Left ventricle myocardium inferior (tissue), 1 donor: ENCODE measurements at regions not wholly inside any gene's neighbourhood (a gene's known extent, or its start where the extent isn't known, plus 50 kb on each side); places are given as distances from the start of the nearest gene placed in this dataset.
"Not testable (repeated sequence)": the region's sequence is repeated elsewhere in the genome, so short reads cannot be mapped to it uniquely, and the experiment has no call there.

Experiments used
- DNase-seq: peaks from one replicate; pipeline ENCODE4 v3.0.0-alpha.2; 2020
- H3K27ac ChIP-seq: fragments of 200-600 bp; replicated peaks from 2 replicates; pipeline ENCODE4 v1.8.0; 2021
- H3K27me3 ChIP-seq: fragments of 200-600 bp; 2 replicates; pipeline ENCODE4 v1.8.0; 2021; ENCODE audit warnings: low read depth
- H3K36me3 ChIP-seq: fragments of 200-600 bp; 2 replicates; pipeline ENCODE4 v1.8.0; 2021
- H3K4me1 ChIP-seq: fragments of 200-600 bp; 2 replicates; pipeline ENCODE4 v1.8.0; 2021
- H3K4me3 ChIP-seq: fragments of 200-600 bp; 2 replicates; pipeline ENCODE4 v1.8.0; 2021; ENCODE audit warnings: mild to moderate bottlenecking, moderate library complexity
- H3K9me3 ChIP-seq: fragments of 200-600 bp; replicated peaks from 2 replicates; pipeline ENCODE4 v1.8.0; 2021
- intact Hi-C: fragments of 100-400 bp; cut with micrococcal nuclease; formaldehyde crosslinking; loops from one replicate; pipeline ENCODE4 v1.11.0; 2022
- TF ChIP-seq, protein P1 (sequence below): fragments of 200-600 bp; IDR thresholded peaks from 2 replicates; pipeline ENCODE4 v1.8.0; 2021; ENCODE audit warnings: antibody characterized with exemption, mild to moderate bottlenecking, borderline replicate concordance
- donor health status: DM: no; HTN: yes; CAD: no; lungs with severe emphysema.

DNA sequence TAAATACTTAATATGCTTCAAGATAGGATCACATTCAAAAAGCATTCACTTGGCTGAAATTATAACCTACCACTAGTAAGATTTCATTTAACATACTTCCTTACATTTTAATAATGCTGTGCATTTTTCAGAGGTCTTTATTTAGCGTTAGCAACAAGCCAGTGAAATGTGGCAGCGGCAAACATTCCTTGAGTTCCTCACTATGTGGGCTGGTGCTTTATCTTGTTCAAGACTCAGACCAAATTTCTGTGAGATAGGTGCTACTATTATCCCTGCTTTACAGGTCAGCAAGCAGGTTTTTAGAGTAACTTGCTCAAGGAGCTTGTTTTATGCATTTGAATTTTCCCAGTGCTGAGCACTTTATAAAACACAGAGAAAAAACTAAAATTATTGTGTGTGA lies 132.7 kb downstream of the PLPPR4 start:
- no peak overlapping the region for H3K4me3 ChIP-seq
- H3K27ac ChIP-seq: no peak overlapping the region
- DNase-seq: no peak
- no peaks in the 10 kb centered on the region for H3K27me3 ChIP-seq
- TF ChIP-seq, protein P1, sequence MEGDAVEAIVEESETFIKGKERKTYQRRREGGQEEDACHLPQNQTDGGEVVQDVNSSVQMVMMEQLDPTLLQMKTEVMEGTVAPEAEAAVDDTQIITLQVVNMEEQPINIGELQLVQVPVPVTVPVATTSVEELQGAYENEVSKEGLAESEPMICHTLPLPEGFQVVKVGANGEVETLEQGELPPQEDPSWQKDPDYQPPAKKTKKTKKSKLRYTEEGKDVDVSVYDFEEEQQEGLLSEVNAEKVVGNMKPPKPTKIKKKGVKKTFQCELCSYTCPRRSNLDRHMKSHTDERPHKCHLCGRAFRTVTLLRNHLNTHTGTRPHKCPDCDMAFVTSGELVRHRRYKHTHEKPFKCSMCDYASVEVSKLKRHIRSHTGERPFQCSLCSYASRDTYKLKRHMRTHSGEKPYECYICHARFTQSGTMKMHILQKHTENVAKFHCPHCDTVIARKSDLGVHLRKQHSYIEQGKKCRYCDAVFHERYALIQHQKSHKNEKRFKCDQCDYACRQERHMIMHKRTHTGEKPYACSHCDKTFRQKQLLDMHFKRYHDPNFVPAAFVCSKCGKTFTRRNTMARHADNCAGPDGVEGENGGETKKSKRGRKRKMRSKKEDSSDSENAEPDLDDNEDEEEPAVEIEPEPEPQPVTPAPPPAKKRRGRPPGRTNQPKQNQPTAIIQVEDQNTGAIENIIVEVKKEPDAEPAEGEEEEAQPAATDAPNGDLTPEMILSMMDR: no peak
- no peaks in the 10 kb centered on the region for H3K36me3 ChIP-seq
- H3K9me3 ChIP-seq: peaks cover 15% of the 10 kb centered on the region
- intact Hi-C loops: no loop called here
- peaks cover 4% of the 10 kb centered on the region for H3K4me1 ChIP-seq

DNA sequence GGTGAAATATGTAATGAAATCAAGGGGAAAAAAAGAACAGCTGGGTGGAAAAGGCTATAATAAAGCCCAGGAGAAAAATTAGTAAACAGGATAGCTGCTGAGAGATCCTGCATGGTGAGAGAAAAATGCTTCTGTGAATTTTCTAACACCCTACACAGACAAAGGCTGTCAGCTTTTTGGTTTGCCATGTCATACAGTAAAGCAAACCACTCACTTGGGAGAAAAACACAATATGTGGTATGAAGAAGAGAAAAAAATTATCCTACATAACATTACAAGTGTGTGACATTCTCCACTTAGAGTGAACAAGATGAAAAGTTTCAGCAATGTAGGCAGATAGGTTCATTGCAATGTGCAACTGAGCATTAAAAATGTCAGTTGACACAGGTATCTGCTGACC lies 133.6 kb downstream of the PLPPR4 start:
- TF ChIP-seq, protein P1: no peak
- H3K9me3 ChIP-seq: peaks cover 15% of the 10 kb centered on the region

DNA sequence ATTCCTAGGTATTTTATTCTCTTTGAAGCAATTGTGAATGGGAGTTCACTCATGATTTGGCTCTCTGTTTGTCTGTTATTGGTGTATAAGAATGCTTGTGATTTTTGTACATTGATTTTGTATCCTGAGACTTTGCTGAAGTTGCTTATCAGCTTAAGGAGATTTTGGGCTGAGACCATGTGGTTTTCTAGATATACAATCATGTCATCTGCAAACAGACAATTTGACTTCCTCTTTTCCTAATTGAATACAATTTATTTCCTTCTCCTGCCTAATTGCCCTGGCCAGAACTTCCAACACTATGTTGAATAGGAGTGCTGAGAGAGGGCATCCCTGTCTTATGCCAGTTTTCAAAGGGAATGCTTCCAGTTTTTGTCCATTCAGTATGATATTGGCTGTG lies 137.3 kb downstream of the PLPPR4 start:
- peaks cover 20% of the 10 kb centered on the region for H3K9me3 ChIP-seq
- DNase-seq, H3K4me3 ChIP-seq, H3K27me3 ChIP-seq, H3K27ac ChIP-seq, H3K36me3 ChIP-seq, H3K4me1 ChIP-seq, intact Hi-C loops: not testable (repeated sequence)

More for the DNA sequence above, 133.6 kb downstream of the PLPPR4 start:
- no peak overlapping the region for H3K4me3 ChIP-seq
- H3K27ac ChIP-seq: no peak overlapping the region
- DNase-seq: no peak
- intact Hi-C loops: no loop called here
- no peaks in the 10 kb centered on the region for H3K27me3 ChIP-seq
- H3K36me3 ChIP-seq: no peaks in the 10 kb centered on the region
- H3K4me1 ChIP-seq: peaks cover 4% of the 10 kb centered on the region

DNA sequence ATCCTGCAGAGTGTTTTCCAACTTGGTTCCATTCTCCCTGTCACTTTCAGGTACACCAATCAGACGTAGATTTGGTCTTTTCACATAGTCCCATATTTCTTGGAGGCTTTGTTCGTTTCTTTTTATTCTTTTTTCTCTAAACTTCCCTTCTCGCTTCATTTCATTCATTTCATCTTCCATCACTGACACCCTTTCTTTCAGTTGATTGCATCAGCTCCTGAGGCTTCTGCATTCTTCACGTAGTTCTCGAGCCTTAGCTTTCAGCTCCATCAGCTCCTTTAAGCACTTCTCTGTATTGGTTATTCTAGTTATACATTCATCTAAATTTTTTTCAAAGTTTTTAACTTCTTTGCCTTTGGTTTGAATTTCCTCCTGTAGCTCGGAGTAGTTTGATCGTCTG lies 140.1 kb downstream of the PLPPR4 start:
- intact Hi-C loops, DNase-seq: not testable (repeated sequence)

DNA sequence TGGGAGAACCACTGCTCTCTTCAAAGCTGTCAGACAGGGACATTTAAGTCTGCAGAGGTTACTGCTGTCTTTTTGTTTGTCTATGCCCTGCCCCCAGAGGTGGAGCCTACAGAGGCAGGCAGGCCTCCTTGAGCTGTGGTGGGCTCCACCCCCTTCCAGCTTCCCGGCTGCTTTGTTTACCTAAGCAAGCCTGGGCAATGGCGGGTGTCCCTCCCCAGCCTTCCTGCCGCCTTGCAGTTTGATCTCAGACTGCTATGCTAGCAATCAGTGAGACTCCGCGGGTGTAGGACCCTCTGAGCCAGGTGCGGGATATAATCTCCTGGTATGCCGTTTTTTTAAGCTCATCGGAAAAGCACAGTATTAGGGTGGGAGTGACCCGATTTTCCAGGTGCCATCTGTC lies 141.0 kb downstream of the PLPPR4 start:
- H3K36me3 ChIP-seq, H3K27ac ChIP-seq, H3K27me3 ChIP-seq, intact Hi-C loops, H3K4me3 ChIP-seq, DNase-seq, H3K4me1 ChIP-seq: not testable (repeated sequence)
- H3K9me3 ChIP-seq: peaks cover 15% of the 10 kb centered on the region

More for the DNA sequence above, 140.1 kb downstream of the PLPPR4 start:
- H3K9me3 ChIP-seq: peaks cover 20% of the 10 kb centered on the region
- H3K4me3 ChIP-seq, H3K36me3 ChIP-seq, H3K27ac ChIP-seq, H3K27me3 ChIP-seq, H3K4me1 ChIP-seq: not testable (repeated sequence)

DNA sequence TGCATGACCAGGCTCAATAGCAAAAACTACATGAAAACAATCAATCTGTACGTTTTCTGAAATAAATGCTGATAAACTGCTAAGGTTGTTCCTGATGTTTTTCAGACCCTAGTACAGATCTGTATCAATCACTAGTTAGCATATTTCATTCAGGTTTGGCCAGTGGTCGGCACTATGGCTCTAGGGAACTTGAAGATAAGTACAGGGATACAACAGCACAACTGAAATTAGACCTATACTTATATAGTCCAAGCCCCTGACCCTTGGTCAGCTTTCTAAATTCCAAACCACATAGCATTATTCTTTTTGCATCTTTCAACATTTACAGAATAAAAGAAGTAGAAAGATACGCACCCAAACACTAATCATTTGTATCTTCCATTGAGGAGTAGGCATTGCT lies 142.7 kb downstream of the PLPPR4 start:
- DNase-seq: no peak
- Histone ChIP-seq H3K27me3 (no peaks in the 10 kb centered on the region), H3K27ac (no peak overlapping the region), H3K36me3 (no peaks in the 10 kb centered on the region), H3K4me1 (no peaks in the 10 kb centered on the region), H3K4me3 (no peak overlapping the region), H3K9me3 (peaks cover 11% of the 10 kb centered on the region)
- TF ChIP-seq, protein P1: peak; percentile 17
- intact Hi-C loops: no loop called here

DNA sequence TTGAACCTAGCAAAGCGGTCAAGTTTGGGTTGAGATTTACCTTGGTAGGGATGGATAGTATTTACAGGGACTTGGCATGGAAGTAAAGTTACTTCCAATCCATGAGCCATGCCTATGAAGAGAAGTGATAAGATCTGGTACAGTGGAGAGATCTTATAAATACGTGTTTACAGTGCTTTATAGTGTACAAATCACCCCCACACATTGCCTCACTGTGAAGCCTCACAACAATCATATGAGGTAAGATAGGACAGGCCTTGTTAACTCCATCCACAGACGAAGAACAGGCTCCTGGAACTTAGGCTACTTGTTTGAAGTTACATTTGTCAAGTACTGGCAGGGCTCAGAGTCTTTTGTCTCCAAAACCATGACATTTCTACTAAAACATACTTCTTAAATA lies 159.8 kb downstream of the PLPPR4 start:
- Histone ChIP-seq H3K4me1 (no peaks in the 10 kb centered on the region), H3K9me3 (peaks cover 10% of the 10 kb centered on the region), H3K36me3 (no peaks in the 10 kb centered on the region), H3K27me3 (no peaks in the 10 kb centered on the region), H3K4me3 (no peak overlapping the region), H3K27ac (no peak overlapping the region)
- intact Hi-C loops: no loop called here
- no peak for DNase-seq
- TF ChIP-seq, protein P1: no peak
